ENCODE measurements at regions not wholly inside any gene's neighbourhood (a gene's known extent, or its start where the extent isn't known, plus 50 kb on each side); places are given as distances from the start of the nearest gene placed in this dataset.

DNA sequence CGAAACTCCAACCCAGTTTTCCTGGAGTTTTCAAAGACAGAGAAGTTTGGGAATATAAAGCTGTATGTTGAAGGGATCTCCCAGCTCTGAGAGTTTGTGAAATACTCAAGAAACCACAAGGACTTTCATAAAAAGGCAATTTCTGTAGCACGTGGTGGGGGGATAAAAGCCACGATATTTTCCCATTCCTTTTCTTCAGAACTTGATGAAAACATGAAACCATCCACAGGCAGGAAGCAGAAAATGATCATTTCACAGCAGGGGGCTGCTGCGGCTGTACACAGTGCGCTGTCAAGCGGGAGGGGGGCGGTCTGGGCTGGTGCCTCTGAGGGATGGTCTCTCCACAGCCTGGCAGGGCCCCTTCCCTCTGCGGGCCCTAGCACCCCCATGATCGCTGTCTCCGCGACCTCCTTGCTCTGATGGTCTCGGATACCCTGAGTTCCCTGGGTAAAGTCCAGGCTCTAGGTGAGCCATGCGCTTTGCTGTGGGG lies 423.2 kb downstream of the MN1 start:
- intact Hi-C loops (cut with DNase I) = no loop called here
- ATAC-seq = no peak

DNA sequence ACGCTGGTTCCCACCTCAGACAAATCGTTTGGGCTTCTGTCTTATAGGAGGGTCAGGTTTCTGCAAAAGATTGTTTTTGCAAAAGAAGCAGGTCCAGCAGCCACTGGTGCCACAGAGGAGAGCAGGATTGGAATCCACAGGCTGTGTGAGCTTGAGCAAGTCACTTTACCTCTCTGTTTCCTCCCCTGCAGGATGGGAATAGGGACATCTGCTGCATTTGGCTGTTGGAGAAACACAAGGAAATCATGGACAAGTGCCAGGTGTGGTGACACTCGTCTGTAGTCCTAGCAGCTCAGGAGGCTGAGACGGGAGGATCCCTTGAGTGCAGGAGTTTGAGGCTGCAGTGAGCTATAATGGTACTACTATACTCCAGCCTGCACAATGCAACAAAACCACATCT lies 422.6 kb downstream of the MN1 start:
- intact Hi-C loops (cut with DNase I) = no loop called here
- ATAC-seq = no peak
- DNase-seq = no peak

More for the DNA sequence above, 423.2 kb downstream of the MN1 start:
- DNase-seq = no peak

DNA sequence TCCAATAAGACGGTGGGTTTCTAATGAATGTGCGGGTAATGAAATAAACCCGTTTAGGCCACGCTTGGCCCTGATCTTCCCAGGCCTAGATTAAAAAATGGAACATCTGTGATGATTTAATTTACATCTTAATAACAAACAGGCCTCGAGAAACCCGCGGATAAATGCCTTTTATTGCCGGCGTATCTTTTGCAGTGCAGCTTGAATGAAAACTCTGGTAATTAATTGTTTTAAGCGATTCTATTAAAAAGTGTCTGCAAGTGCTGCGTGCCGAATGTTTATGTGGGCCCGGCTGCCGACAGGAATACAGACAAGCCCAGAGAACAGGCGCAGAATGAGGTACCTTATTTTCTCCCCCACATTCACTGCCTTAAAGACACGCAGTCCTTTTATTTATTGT lies 420.7 kb downstream of the MN1 start:
- DNase-seq (no peak), ATAC-seq (no peak)
- intact Hi-C loops (cut with DNase I) = no loop called here

DNA sequence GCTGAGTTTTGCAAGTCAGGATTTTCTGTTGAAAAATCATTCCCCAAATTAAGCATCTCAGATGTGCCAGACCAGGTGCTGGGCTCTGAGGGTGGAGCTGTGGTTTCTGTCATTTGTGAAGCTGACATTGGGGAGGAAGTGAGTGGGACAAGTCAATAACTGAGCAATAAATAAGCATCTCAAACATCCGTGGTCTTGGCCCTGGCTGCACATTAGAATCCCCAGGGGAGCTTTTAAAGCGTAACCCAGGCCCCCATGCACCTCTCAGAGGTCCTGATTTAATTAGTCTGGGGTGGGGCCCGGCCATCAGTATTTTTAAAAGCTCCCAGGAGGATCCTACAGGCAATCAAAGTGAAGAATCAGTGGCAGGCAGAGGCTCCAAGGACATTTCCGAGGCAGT lies 420.0 kb downstream of the MN1 start:
- intact Hi-C loops (cut with DNase I) = no loop called here
- DNase-seq (no peak), ATAC-seq (no peak)

DNA sequence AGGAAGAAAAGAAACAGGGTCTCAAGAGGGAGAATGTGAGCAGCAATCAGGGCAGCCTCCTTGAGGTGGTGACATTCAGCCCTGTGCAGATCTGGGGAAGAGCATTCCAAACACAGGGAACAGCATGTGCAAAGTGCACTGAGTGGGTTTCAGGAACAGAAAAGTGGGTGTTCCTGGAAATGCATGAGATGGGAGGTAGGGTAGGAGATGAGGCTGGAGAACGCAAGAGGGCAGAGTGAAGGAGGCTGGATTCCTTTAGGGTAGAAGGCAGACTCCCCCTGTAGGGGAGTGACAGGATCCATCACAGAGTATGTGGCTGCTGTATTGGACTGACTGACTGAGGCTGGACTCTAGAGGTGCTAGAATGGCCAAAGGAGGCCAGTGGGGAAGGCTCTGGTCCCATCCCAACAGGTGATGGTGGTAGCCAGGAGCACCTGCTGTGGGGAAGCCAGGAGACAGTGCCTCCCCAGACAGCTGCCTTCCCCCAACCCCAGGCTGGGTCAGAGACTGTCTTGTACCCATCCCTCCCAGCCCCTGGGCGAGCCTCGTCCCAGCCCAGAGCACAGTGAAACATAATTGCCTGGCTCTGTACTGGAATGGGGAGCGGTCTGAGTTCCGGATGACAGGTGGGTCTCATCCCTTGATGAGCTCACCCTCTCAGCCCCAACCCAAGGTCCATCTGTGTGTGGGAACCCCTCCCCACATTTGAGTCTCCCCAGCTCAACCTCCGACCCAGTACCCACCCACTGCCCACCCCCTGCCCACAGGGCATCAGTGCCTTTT lies 419.4 kb downstream of the MN1 start:
- no peak for DNase-seq
- intact Hi-C loops (cut with DNase I) = no loop called here

GRCh38 chr22:27382947-27383346 lies 418.6 kb downstream of the MN1 start:
- ATAC-seq (no peak), DNase-seq (no peak)
- intact Hi-C loops (cut with DNase I) = no loop called here

More for the DNA sequence above, 419.4 kb downstream of the MN1 start:
- ATAC-seq = no peak

DNA sequence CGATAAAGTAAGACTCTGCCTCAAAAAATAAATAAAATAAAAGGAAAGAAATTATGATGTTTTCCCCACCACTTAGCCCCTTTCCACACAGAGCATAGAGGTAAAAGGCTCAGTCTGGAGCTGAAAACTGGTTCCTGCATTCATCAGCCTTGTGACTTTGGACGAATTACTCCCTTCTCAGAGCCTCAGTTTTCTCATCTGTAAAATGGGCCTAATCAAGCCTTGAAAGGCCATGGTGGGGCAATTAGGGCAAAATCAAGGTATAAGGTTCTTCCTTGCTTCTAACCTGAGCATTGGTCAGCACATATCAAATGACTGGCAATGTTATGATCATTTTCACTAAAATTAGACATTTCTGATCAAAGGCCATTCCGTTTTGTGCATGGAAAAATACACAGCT lies 417.7 kb downstream of the MN1 start:
- intact Hi-C loops (cut with DNase I) = no loop called here
- ATAC-seq = no peak
- DNase-seq = no peak

DNA sequence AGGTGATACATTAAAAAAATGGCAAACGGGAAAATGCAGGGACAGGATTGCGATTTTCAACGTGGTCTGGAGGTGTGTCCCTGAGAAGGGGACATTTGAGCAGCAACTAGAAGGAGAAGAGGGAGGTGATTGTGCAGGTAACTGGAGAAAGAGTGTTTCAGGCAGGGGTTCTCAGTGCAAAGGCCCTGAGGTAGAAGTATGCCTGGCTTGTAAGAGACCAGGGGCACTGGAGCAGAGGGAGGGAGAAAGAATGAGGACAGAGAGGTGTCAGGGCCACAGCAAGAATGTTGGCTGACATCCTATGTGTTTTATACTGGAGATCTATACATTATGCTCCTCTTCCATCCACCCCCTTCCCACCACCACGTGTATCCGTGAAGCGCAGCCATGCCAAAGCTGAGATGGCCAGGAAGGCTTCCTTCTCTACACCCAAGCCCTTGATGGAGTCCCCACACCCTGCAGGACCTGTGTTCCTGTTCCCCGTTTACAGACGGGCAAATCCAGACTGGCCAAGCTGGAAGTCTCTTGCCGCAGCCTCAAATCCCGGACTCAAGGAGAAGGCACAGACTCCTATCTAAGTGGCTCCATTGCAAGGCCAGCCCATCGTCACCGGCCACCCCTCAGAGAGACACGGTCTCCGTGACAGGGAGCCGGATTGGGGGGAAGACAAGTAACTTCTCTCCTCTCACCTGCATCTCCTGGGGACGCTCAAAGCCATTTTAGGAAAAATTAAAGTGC lies 416.1 kb downstream of the MN1 start:
- ATAC-seq (no peak), DNase-seq (no peak)
- intact Hi-C loops (cut with DNase I) = no loop called here

- peak in 1 of 2 donors; percentile 23 for ATAC-seq
- intact Hi-C loops (cut with DNase I) = no loop called here
Measured at GRCh38 chr22:27386186-27386585, 415.4 kb downstream of the MN1 start.

DNA sequence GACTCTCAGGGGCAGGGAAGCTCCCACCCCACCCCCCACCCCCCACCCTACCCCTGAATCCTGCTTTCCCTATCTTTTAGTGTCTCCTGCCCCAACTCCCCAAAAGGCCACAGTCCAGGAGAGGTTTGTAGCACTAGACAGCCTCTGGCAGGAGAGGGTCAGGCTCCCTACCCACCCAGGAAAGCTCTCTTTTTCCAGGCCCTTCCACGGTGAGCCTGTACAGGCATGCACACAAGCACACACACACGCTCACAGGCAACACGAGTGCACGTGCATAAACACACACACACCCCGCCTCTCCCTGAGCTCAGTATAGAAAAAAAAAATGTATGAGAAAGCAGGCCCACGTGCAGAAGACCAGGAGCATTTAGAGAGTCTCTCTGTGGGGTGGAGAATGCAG lies 414.0 kb downstream of the MN1 start:
- ATAC-seq (no peak), DNase-seq (no peak)
- intact Hi-C loops (cut with DNase I) = no loop called here

More at GRCh38 chr22:27386186-27386585, 415.4 kb downstream of the MN1 start:
- no peak for DNase-seq

DNA sequence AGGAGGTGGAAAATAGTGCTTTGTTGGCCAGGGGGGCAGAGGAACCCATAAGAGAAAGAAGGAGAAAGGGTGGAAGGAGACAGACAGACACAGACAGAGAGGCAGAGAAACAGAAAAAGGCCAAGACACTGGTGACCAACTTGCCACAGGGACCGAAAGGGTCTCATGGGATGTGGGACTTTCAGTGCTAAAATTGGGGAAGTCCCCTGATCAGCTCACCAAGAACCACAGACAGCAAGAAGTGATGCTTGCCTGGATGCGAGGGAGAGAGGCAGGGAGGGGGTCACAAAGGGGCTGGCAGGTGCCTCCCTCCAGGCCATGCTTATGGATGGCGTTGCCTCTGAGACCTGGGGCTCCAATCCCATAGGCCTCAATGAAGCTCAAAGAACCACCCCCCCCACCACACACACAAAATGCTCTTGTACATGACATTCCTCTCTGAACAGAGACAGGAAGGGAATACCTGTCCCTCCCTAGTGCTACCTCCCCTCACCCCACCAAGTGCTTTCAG lies 413.4 kb downstream of the MN1 start:
- DNase-seq (no peak), ATAC-seq (no peak)
- intact Hi-C loops (cut with DNase I) = no loop called here

GRCh38 chr22:27389727-27390075 lies 411.9 kb downstream of the MN1 start:
- ATAC-seq (no peak), DNase-seq (no peak)
- intact Hi-C loops (cut with DNase I) = no loop called here

DNA sequence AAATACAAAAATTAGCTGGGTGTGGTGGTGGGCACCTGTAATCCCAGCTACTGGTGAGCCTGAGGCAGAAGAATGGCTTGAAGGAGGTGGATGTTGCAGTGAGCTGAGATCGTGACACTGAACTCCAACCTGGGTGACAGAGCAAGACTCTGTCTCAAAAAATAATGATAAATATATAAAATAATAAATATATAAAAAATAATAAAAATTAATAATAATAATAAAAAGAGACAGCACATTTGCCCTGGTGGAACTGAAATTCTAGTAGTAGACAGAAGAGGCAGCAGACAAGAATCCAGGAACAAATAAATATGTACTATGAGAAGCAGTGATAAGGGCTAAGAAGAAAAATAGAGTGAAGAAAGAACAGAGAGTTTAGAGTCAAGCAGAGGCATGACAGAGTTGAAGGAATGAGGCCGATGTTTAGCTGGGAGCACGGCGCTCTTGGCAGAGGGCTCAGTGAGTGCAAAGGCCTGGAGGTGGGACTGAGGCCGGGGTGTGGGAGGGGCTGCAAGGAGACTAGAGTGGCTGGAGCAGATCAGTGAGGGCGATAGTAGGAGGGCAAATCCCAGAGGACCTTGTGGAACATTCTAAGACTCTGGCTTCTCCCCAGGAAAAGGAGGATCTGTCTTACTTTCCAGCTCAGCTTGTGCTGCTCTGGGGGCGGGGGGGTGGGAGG lies 410.3 kb downstream of the MN1 start:
- intact Hi-C loops (cut with DNase I) = no loop called here
- peak; percentile 51 for DNase-seq
- peak; percentile 89 to 95 for ATAC-seq

- ATAC-seq = no peak
- intact Hi-C loops (cut with DNase I) = no loop called here
- DNase-seq = no peak
Measured at GRCh38 chr22:27393371-27393770, 408.2 kb downstream of the MN1 start.

DNA sequence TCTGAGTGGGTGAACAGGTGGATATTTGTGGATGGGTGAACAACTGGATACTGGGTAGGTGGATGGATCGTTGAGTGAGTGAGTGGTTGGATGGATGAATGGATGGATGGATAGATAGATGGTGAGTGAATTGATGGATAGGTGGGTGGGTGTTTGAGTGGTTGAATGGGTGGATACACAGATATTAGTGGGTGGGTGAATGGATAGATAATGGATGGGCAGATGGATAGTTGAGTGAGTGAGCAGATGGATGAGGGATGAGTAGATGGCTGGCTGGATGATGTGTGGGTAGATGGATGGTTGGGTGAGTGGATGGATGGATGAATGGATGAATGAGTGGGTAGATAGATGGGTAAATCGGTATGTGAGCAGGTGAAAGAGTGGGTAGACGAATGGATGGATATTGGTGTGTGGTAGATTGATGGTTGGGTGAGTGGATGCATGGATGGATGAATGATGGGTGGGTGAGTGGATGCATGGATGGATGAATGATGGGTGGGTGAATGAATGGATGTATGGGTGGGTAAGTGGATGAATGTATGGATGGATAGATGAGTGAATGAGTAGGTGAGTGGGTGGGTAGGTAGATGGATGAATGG lies 406.7 kb downstream of the MN1 start:
- ATAC-seq (no peak), DNase-seq (no peak)
- intact Hi-C loops (cut with DNase I) = no loop called here

DNA sequence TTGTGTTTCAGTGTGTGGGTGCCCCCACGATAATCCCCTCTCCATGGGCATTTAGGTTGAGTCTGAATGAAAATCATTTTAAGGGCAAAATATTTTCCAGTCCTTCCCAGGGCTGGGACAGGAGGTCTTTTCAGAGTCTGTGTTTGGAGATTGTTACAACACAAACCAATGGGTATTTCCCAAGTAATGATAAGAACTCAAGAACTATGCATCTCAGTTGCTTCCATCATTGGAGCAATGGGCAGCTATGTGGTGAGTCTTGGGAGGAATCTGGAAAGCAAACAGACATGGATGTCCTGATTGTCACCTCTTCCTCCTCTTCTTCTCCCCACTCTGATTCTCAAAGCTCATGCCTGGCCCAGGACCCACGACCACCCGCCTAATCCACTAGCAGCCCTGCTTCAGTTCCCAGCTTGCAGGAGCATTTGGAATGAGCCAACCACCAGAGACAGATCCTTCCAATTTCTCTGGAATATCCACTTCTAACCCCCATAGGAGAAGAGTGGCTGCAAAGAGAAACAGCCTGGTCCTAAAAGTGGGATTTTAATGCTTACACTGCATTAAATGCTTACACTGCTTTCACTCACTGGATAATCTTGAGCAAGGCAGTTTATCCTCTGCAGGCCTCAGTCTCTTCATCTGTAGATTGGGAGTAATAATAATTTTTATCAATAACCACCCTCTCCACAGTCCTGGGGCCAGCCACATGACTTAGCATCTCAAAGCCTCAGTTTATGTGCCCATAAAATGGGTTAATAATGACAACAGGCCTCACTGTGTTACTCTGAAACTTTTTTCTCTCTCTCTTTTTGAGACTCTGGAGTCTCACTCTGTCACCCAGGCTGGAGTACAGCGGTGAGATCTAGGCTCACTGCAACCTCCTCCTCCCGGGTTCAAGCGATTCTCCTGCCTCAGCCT lies 404.3 kb downstream of the MN1 start:
- no peak for DNase-seq
- intact Hi-C loops (cut with DNase I) = no loop called here
- peak in 1 of 2 donors; percentile 44 for ATAC-seq

DNA sequence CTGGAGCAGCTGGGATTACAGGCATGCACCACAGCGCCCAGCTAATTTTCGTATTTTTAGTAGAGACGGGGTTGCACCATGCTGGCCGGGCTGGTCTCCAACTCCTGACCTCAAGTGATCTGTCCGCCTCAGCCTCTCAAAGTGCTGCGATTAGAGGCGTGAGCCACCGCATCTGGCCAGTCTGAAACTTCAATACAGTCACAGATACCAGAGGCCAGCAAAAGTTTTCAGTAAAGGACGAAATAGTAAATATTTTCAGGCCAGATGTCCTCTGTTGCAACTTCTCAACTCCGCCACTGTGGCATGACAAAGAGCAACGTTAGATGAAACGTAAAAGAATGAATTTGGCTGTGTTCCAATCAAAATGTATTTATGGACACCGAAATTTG lies 403.6 kb downstream of the MN1 start:
- DNase-seq = peak; percentile 79
- intact Hi-C loops (cut with DNase I) = no loop called here
- ATAC-seq = peak; percentile 84 to 86

- ATAC-seq = peak in 1 of 2 donors; percentile 28
- no peak for DNase-seq
- intact Hi-C loops (cut with DNase I) = no loop called here
Measured at GRCh38 chr22:27399161-27399560, 402.4 kb downstream of the MN1 start.

DNA sequence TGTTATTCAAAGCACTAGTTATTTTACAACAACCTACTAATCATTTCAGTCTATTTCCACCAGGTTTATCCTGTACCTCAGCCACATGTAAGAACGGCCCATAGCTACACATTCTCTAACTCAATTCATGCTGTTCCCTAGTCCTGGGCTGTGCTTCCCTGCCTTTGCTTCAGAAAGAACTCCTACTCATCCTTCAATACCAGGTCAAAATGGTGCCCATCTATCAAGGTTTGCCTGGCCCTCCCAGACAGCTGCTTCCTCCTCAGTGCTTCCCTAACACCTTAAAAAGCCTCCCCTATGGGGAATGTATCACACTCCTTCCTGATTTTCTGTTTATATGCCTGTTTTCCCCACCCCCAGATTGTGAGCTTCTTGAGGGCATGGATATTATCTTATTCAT lies 400.7 kb downstream of the MN1 start:
- intact Hi-C loops (cut with DNase I) = no loop called here
- no peak for ATAC-seq
- DNase-seq = no peak
